ENCODE measurements at regions not wholly inside any gene's neighbourhood (a gene's known extent, or its start where the extent isn't known, plus 50 kb on each side); places are given as distances from the start of the nearest gene placed in this dataset.
A peak's percentile ranks its signal among the peaks of the same experiment; 100 is the strongest.
"Not testable (repeated sequence)": the region's sequence is repeated elsewhere in the genome, so short reads cannot be mapped to it uniquely, and the experiment has no call there.

DNA sequence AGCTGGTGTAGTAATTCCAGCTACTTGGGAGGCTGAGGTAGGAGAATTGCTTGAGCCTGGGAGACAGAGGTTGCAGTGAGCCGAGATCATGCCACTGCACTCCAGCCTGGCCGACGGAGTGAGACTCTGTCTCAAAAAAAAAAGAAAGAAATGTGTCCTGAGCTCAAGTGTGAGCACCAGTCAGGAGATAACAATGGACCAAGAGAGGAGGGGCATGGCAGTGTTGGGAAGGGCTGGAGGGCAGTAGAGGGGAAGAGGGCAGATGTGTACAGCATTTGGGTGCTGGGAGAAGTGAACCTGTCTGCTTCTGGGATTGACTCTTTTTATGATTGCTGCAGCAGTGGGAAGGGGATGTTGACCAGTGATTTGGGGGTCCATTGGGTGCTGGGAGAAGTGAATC is 105.3 kb upstream of the MPHOSPH6 start:
- not testable (repeated sequence) for H3K27ac ChIP-seq; H3K9me3 ChIP-seq (replicated peaks); H3K36me3 ChIP-seq; H3K4me1 ChIP-seq (replicated peaks); DNase-seq (ENCODE audit: low read depth in 1 of 2, low spot score in 2 of 2); H3K4me3 ChIP-seq; H3K27me3 ChIP-seq (replicated peaks)

DNA sequence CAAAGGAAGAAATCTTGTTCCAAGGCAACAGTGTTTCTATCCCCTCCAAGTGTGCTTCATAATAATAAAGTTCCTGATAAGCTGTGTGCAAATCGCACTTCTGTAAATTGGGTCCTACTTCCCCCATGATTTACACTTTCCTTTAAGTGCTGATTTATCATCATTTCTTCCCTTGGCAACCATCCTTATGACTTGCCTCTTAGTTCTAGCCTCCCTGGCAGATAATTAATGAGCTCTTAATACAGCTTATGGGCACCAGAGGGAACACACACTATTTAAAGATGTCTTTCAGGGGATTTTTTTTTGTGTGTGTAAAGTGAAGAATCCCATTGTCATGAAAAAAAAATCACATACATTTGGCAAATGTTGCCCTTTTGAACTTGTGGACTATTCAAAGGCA is 101.6 kb upstream of the MPHOSPH6 start:
- no peaks in the 10 kb centered on the region for H3K9me3 ChIP-seq (replicated peaks)
- no peaks in the 10 kb centered on the region for H3K36me3 ChIP-seq
- H3K27ac ChIP-seq, result no peak overlapping the region
- no peak overlapping the region for H3K4me3 ChIP-seq
- H3K27me3 ChIP-seq (replicated peaks), result no peaks in the 10 kb centered on the region; the same call in 1 of the 2 replicates
- no peak for DNase-seq (ENCODE audit: low read depth in 1 of 2, low spot score in 2 of 2)
- H3K4me1 ChIP-seq (replicated peaks), result no peaks in the 10 kb centered on the region

DNA sequence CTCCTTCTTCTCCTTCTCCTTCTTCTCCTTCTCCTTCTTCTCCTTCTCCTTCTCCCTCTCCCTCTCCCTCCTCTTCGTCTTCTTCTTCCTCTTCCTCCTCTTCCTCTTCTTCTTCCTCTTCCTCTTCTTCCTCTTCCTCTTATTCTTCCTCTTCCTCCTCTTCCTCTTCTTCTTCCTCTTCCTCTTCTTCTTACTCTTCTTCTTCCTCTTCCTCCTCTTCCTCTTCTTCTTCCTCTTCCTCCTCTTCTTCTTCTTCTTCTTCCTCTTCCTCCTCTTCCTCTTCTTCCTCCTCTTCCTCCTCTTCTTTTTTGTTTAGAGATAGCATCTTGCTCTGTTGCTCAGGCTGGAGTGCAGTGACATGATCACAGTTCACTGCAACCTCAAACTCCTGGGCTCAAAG is 97.7 kb upstream of the MPHOSPH6 start:
- not testable (repeated sequence) for H3K27ac ChIP-seq; H3K4me3 ChIP-seq; DNase-seq (ENCODE audit: low read depth in 1 of 2, low spot score in 2 of 2); H3K9me3 ChIP-seq (replicated peaks); H3K36me3 ChIP-seq; H3K4me1 ChIP-seq (replicated peaks)
- peaks cover 14% of the 10 kb centered on the region; the same call in 1 of the 2 replicates for H3K27me3 ChIP-seq (replicated peaks)

DNA sequence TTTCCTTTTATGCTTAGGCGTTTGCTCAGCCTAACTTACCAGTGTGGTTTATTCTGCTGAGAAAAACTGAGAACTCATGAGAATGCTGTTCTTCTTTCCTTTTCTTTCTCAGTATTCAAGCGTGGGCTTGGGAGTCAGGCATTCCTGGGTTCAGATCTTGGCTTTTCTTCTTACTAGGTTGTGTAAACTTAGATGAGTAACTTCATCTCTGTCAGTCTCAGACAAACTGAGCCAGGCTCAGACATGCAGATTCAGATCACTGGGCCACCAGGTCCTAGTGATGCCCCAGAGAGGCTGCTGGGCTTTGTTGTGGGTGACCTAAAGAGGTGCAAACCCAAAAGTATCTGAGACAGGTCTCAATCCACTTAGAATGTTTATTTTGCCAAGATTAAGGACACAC is 95.8 kb upstream of the MPHOSPH6 start:
- Histone ChIP-seq H3K36me3 (no peaks in the 10 kb centered on the region), H3K4me1 (replicated peaks) (no peaks in the 10 kb centered on the region), H3K9me3 (replicated peaks) (no peaks in the 10 kb centered on the region), H3K27ac (no peak overlapping the region), H3K27me3 (replicated peaks) (peaks cover 14% of the 10 kb centered on the region; the same call in 1 of the 2 replicates), H3K4me3 (no peak overlapping the region)
- DNase-seq (ENCODE audit: low read depth in 1 of 2, low spot score in 2 of 2), result no peak

DNA sequence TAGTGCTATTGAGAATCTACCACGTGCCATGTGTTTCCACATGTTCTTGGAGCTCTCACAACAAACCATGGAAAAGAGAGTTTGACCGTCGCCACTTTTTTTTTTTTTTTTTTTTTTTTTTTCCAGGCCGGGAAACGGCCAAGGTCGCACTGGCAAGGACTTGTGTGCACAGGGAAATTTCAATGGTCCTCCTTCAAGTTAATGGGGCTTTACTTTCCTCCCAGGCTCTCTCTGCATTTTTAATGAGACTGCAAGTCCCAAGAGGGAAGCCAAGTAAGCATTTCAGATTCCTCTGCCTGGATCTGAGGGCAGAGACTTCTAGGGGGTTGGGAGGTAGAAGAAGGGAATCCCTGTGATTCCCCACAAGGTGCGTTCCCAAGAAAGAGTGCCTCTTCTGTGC is 94.7 kb upstream of the MPHOSPH6 start:
- Histone ChIP-seq H3K4me3 (no peak overlapping the region), H3K27me3 (replicated peaks) (0 out of 2 replicates have a peak, but pooled peaks cover 14% of the 10 kb centered on the region), H3K27ac (no peak overlapping the region), H3K9me3 (replicated peaks) (no peaks in the 10 kb centered on the region), H3K4me1 (replicated peaks) (no peaks in the 10 kb centered on the region), H3K36me3 (no peaks in the 10 kb centered on the region)
- DNase-seq (ENCODE audit: low read depth in 1 of 2, low spot score in 2 of 2), result no peak

DNA sequence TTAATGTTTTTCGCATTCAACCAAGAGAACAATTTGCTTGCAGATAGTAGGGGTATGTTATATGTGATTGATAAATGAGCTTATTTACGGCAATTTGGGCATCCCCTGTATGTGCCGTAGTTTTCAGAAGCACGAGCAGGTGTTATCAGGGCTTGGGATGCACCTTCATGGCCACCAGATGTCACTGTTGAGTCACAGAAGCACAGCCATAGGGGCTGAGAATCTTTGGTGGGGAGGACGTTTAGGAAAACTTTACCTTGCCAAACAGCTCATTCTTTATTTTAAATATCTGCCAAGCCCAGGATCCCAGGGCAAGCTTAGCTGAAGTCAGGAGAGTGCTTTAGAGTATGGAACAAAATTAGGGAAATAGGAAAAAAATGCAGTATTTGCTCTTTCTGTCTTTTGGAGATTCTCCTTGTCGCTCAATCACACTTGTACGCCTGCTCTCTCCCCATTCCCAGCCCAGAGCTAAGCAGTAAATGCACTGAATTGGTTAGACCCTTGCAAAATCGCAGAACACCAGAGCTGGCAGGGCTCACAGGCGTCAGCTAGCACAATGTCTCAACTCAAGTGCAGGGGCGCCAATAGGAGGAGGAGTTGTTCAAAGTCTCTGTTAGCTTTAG is 93.6 kb upstream of the MPHOSPH6 start:
- H3K9me3 ChIP-seq (replicated peaks), result no peaks in the 10 kb centered on the region

DNA sequence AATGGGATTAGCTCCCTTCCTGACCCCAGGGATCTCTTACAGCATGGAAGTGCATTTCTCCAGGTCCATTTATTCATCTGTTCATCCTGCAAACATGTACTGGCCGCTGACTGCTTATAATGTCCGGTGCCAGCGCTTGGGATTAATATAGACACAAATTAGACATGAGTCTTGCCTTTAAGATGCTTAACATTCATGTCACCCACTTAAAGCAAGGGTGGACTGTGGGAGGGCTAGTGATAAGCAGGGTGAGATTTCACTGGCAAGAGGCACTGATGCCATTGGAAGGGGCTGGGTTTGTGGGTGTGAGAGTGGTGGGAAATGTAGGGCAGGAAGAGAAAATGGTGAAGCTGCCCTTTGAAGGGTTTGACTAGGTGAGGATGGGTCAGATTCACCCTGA is 92.2 kb upstream of the MPHOSPH6 start:
- Histone ChIP-seq H3K36me3 (no peaks in the 10 kb centered on the region), H3K27ac (no peak overlapping the region), H3K4me3 (no peak overlapping the region), H3K9me3 (replicated peaks) (no peaks in the 10 kb centered on the region), H3K27me3 (replicated peaks) (0 out of 2 replicates have a peak, but pooled peaks cover 14% of the 10 kb centered on the region), H3K4me1 (replicated peaks) (no peaks in the 10 kb centered on the region)
- DNase-seq (ENCODE audit: low read depth in 1 of 2, low spot score in 2 of 2), result no peak

More for the DNA sequence above, 93.6 kb upstream of the MPHOSPH6 start:
- Histone ChIP-seq H3K4me3 (no peak overlapping the region), H3K36me3 (no peaks in the 10 kb centered on the region), H3K4me1 (replicated peaks) (no peaks in the 10 kb centered on the region), H3K27ac (no peak overlapping the region), H3K27me3 (replicated peaks) (0 out of 2 replicates have a peak, but pooled peaks cover 14% of the 10 kb centered on the region)
- DNase-seq (ENCODE audit: low read depth in 1 of 2, low spot score in 2 of 2), result peak; percentile 25 to 56

DNA sequence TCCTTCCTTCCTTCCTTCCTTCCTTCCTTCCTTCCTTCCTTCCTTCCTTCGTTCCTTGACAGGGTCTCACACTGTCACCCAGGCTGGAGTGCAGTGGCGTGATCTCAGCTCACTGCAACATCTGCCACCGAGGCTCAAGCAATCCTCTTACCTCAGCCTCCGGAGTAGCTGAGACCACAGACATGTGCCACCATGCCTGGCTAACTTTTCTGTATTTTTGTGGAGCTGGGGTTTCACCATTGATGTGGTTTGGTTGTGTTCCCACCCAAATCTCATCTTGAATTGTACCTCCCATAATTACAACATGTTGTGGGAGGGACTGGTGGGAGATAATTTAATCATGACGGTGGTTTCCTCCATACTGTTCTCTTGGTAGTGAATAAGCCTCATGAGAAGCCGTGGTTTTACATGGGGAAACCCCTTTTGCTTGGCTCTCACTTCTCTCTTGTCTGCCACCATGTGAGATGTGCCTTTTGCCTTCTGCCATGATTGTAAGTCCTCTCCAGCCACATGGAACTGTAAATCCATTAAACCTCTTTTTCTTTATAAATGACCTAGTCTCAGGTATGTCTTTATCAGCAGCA is 90.3 kb upstream of the MPHOSPH6 start:
- Histone ChIP-seq H3K27me3 (replicated peaks) (peaks cover 12% of the 10 kb centered on the region; the same call in 1 of the 2 replicates), H3K27ac (no peak overlapping the region)

DNA sequence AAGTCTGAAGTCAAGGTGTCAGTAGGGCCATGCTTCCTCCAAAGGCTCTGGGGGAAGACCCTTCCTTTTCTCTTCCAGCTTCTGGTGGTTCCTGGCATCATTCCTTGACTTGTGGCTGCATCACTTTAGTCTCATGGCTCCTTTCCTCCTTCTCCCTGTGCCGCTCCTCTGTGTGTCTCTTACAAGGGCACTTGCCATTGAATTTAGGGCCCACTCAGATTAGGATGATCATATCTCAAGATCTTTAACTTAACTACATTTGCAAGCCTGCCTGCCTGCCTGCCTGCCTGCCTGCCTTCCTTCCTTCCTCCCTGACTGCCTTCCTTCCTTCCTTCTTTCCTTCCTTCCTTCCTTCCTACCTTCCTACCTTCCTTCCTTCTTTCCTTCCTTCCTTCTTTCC is 89.7 kb upstream of the MPHOSPH6 start:
- peaks cover 12% of the 10 kb centered on the region; the same call in 1 of the 2 replicates for H3K27me3 ChIP-seq (replicated peaks)
- no peaks in the 10 kb centered on the region for H3K4me1 ChIP-seq (replicated peaks)

More for the DNA sequence above, 90.3 kb upstream of the MPHOSPH6 start:
- Histone ChIP-seq H3K9me3 (replicated peaks) (no peaks in the 10 kb centered on the region), H3K4me3 (no peak overlapping the region), H3K36me3 (no peaks in the 10 kb centered on the region), H3K4me1 (replicated peaks) (no peaks in the 10 kb centered on the region)
- DNase-seq (ENCODE audit: low read depth in 1 of 2, low spot score in 2 of 2), result no peak

DNA sequence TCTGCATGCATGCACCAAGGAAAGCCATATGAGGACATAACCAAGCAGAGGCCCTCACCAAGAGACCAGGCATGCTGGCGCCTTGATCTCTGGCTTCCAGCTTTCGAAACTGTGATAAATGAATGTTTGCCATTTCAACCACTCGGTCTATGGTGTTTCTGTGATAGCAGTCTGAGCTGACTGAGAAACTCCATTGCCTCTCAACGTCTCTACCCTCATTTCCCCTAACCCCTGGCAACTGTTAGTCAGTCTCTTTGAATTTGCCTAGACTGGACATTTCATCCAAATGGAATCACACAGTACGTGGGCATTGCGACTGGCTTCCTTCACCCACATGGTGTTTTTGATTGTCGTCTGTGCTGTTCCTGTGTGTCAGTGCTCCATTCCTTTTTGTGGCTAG is 88.0 kb upstream of the MPHOSPH6 start:
- H3K27me3 ChIP-seq (replicated peaks), result peaks cover 2% of the 10 kb centered on the region
- no peaks in the 10 kb centered on the region for H3K9me3 ChIP-seq (replicated peaks)
- no peak overlapping the region for H3K27ac ChIP-seq
- no peaks in the 10 kb centered on the region for H3K4me1 ChIP-seq (replicated peaks)
- no peak overlapping the region for H3K4me3 ChIP-seq
- DNase-seq (ENCODE audit: low read depth in 1 of 2, low spot score in 2 of 2), result no peak
- H3K36me3 ChIP-seq, result no peaks in the 10 kb centered on the region

More for the DNA sequence above, 89.7 kb upstream of the MPHOSPH6 start:
- Histone ChIP-seq H3K36me3 (no peaks in the 10 kb centered on the region), H3K9me3 (replicated peaks) (no peaks in the 10 kb centered on the region), H3K27ac (no peak overlapping the region), H3K4me3 (no peak overlapping the region)
- DNase-seq (ENCODE audit: low read depth in 1 of 2, low spot score in 2 of 2), result no peak

DNA sequence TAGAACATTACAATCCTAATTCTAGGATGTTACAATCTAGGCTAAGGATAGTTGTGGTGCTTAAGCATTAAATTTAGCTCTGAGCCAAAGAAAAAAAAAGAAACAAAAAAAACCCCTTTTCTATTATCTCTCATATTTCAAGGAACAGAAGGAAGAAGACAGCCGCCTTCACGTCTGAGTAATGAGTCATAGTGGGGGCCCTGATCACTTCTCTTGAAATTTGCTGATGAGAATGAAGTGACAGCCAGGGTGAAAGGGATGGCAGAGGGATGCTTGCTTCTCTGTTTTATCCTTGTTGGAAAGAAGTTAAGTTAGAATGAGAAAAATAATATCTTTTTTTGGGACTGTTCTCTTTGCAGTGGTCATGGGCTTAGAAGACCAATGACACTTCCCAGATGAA is 82.6 kb upstream of the MPHOSPH6 start:
- no peak overlapping the region for H3K4me3 ChIP-seq

DNA sequence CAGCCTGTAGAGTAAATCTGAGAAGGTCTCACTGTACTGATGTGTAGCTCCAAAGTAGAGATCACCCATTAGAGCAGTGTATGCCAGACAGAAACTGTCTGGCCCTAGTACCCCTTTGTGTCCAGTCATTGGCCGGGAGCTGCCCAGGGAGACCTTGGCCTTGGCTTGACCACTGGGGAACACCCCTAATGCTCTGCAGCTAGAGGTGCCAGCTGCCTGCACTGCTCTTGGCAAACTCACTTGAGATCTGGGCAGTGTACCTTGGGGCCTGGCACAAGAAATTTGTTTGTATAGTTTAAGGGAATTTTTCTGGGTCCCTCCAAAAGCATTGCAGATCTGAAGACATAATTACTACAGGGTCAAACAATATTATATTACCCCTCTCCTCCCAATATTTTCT is 78.7 kb upstream of the MPHOSPH6 start:
- no peaks in the 10 kb centered on the region for H3K36me3 ChIP-seq
- H3K27me3 ChIP-seq (replicated peaks), result no peaks in the 10 kb centered on the region; the same call in 1 of the 2 replicates
- no peak for DNase-seq (ENCODE audit: low read depth in 1 of 2, low spot score in 2 of 2)
- no peaks in the 10 kb centered on the region for H3K4me1 ChIP-seq (replicated peaks)
- no peaks in the 10 kb centered on the region for H3K9me3 ChIP-seq (replicated peaks)
- no peak overlapping the region for H3K4me3 ChIP-seq
- no peak overlapping the region for H3K27ac ChIP-seq

More for the DNA sequence above, 82.6 kb upstream of the MPHOSPH6 start:
- Histone ChIP-seq H3K27ac (no peak overlapping the region), H3K9me3 (replicated peaks) (no peaks in the 10 kb centered on the region), H3K4me1 (replicated peaks) (no peaks in the 10 kb centered on the region), H3K27me3 (replicated peaks) (no peaks in the 10 kb centered on the region; the same call in none of the 2 replicates), H3K36me3 (no peaks in the 10 kb centered on the region)
- DNase-seq (ENCODE audit: low read depth in 1 of 2, low spot score in 2 of 2), result no peak

DNA sequence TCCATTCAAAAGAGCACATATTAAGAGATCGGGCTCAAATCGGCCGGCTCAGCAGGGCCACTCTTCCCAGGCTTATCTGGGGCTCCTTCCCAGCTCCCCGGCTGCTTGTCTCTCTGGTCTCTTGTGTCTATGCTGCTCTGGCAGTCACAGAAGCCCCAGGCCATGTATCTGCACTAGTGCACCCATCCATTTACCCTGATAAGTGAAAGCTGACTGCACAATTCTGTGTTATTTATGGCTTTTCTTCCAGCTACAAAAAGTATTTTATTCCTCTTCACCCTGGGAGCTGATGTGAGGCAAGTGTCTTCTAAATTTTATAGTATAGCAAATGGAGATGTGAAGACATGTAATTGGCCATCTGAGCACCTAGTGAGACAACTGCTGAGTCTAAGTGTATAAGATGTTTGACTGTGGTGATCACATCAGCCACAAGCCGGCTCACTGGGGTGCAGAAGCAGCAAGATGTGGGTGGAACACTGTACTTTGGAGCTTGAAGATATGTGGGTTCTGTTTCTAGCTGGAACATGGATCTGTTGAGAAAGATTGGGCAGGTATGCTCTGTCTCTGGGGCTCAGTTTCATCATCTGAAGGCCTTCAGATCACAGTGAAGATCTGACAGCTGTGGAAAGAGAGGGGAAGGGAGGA is 78.1 kb upstream of the MPHOSPH6 start:
- Histone ChIP-seq H3K27me3 (replicated peaks) (no peaks in the 10 kb centered on the region; the same call in 1 of the 2 replicates), H3K9me3 (replicated peaks) (no peaks in the 10 kb centered on the region), H3K36me3 (no peaks in the 10 kb centered on the region), H3K4me3 (no peak overlapping the region), H3K27ac (no peak overlapping the region), H3K4me1 (replicated peaks) (no peaks in the 10 kb centered on the region)
- DNase-seq (ENCODE audit: low read depth in 1 of 2, low spot score in 2 of 2), result no peak

DNA sequence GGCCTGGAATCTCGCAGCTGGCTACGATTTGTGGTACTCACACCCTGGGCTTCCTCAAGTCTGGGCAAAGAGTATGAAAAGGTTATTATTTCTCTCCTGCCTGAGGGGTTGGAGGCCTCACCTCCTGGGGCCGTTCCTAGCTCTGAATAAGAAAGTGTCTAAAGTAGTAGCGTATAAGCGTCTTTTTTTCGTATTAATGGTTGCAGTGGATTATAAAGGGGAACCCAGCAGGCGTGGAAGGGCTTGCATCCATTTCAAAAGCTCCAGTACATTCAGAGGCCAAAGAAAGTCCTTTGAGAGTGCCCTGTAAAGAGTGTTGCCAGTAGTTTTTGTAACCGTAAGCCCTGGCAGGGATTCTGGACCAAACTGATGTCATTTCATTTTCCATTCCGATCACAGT is 72.2 kb upstream of the MPHOSPH6 start:
- H3K9me3 ChIP-seq (replicated peaks), result no peaks in the 10 kb centered on the region
- H3K27ac ChIP-seq, result no peak overlapping the region
- no peak for DNase-seq (ENCODE audit: low read depth in 1 of 2, low spot score in 2 of 2)
- H3K4me3 ChIP-seq, result no peak overlapping the region
- H3K4me1 ChIP-seq (replicated peaks), result no peaks in the 10 kb centered on the region
- 0 out of 2 replicates have a peak, but pooled peaks cover 1% of the 10 kb centered on the region for H3K27me3 ChIP-seq (replicated peaks)
- no peaks in the 10 kb centered on the region for H3K36me3 ChIP-seq
